Osteocyte (in vitro differentiated cells): ENCODE measurements at regions not wholly inside any gene's neighbourhood (a gene's known extent, or its start where the extent isn't known, plus 50 kb on each side); places are given as distances from the start of the nearest gene placed in this dataset.

ENCODE experiments used
- DNase-seq: peaks from one replicate; pipeline ENCODE4 v3.0.0; 2021; ENCODE audit warnings: mixed read lengths; ENCODE audit not compliant: unreplicated experiment; ENCODE audit errors: extremely low spot score
- H3K27ac Mint-ChIP-seq: one replicate; pipeline ENCODE4 v1.8.0; 2021; ENCODE audit warnings: mild to moderate bottlenecking, mixed read lengths; ENCODE audit not compliant: unreplicated experiment
- H3K27me3 Mint-ChIP-seq: one replicate; pipeline ENCODE4 v1.8.0; 2021; ENCODE audit warnings: mixed read lengths; ENCODE audit not compliant: unreplicated experiment
- H3K36me3 Mint-ChIP-seq: one replicate; pipeline ENCODE4 v1.8.0; 2021; ENCODE audit warnings: mixed read lengths; ENCODE audit not compliant: unreplicated experiment
- H3K4me1 Mint-ChIP-seq: one replicate; pipeline ENCODE4 v1.8.0; 2021; ENCODE audit warnings: mixed read lengths; ENCODE audit not compliant: unreplicated experiment
- H3K4me3 Mint-ChIP-seq: one replicate; pipeline ENCODE4 v1.8.0; 2021; ENCODE audit warnings: mild to moderate bottlenecking, moderate library complexity, mixed read lengths; ENCODE audit not compliant: unreplicated experiment
- H3K9me3 Mint-ChIP-seq: one replicate; pipeline ENCODE4 v1.8.0; 2021; ENCODE audit warnings: mixed read lengths; ENCODE audit not compliant: unreplicated experiment
- TF ChIP-seq, protein P1 (sequence below): fragments of 200-600 bp; sonication (generic); IDR thresholded peaks from 2 replicates; pipeline ENCODE4 v1.5.0; 2021; ENCODE audit warnings: antibody characterized with exemption, mild to moderate bottlenecking, moderate library complexity

DNA sequence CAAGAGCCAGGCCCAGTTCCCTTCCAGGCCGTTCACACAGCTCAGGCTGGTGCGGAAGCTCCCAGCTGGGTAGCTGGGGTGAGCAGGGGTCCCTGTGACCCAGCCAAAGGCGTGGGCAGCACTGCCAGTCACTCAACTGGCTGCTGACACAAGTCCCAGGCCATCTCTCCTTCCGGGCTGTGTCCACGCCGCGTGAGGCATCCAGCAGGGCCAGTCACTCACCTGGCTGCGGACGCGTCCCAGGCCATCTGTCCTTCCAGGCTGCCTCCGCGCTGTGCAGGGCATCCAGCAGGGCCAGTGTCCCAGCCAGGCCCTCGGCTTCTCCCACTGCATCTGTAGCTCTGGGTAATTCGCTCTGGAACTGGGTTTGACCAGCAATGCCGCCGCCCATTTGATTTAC lies 184.2 kb downstream of the BRD1 start:
- Mint-ChIP-seq H3K9me3 (no peaks in the 10 kb centered on the region), H3K27me3 (no peaks in the 10 kb centered on the region), H3K4me1 (no peaks in the 10 kb centered on the region)

DNA sequence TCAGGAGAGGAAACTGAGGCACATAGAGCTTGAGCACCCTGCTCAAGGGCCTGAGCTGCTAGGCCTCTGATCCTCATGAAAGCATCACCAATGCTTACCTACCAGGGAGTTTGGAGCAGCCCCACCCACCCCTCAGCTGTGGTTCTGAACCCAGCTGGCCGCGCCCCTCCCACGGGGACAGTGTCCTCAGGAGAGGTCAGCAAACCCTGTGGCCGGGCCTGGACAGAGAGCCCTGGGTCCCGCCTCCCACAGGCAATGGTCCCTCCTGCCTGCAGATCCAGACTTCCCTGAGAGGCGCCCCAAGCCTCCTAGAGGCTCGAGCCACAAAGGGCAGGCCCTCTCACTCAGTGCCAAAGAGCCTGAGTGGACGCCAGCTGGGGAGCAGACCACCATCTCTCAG lies 184.9 kb downstream of the BRD1 start:
- Mint-ChIP-seq H3K36me3 (no peaks in the 10 kb centered on the region), H3K27ac (no peak overlapping the region), H3K27me3 (no peaks in the 10 kb centered on the region), H3K4me1 (no peaks in the 10 kb centered on the region), H3K9me3 (no peaks in the 10 kb centered on the region), H3K4me3 (no peak overlapping the region)
- TF ChIP-seq, protein P1, sequence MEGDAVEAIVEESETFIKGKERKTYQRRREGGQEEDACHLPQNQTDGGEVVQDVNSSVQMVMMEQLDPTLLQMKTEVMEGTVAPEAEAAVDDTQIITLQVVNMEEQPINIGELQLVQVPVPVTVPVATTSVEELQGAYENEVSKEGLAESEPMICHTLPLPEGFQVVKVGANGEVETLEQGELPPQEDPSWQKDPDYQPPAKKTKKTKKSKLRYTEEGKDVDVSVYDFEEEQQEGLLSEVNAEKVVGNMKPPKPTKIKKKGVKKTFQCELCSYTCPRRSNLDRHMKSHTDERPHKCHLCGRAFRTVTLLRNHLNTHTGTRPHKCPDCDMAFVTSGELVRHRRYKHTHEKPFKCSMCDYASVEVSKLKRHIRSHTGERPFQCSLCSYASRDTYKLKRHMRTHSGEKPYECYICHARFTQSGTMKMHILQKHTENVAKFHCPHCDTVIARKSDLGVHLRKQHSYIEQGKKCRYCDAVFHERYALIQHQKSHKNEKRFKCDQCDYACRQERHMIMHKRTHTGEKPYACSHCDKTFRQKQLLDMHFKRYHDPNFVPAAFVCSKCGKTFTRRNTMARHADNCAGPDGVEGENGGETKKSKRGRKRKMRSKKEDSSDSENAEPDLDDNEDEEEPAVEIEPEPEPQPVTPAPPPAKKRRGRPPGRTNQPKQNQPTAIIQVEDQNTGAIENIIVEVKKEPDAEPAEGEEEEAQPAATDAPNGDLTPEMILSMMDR = no peak
- no peak for DNase-seq

More for the DNA sequence above, 184.2 kb downstream of the BRD1 start:
- Mint-ChIP-seq H3K36me3 (no peaks in the 10 kb centered on the region), H3K4me3 (no peak overlapping the region), H3K27ac (no peak overlapping the region)
- DNase-seq = no peak
- TF ChIP-seq, protein P1 = no peak

DNA sequence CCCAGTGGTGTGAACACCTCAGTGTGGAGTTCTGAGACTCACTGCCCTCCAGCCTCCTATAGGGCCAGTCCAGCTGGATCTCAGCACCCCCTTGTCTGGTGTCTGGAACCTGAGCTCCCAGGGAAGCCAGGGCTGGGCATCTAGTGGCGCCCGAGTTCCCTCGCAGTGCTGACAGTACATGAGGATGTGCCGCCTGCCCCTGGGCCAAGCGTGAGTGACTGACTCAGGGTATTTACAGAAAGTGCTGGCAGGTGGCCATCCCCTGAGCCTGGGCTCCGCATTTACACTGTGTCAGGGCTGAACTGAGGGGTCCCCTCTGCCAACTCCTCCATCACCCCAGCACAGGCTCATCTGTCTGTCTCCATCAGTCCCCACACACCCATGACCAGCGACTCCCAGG lies 185.3 kb downstream of the BRD1 start:
- TF ChIP-seq, protein P1 = no peak
- no peaks in the 10 kb centered on the region for H3K27me3 Mint-ChIP-seq
- H3K36me3 Mint-ChIP-seq = no peaks in the 10 kb centered on the region
- DNase-seq = no peak
- no peak overlapping the region for H3K4me3 Mint-ChIP-seq
- no peaks in the 10 kb centered on the region for H3K4me1 Mint-ChIP-seq
- no peaks in the 10 kb centered on the region for H3K9me3 Mint-ChIP-seq
- no peak overlapping the region for H3K27ac Mint-ChIP-seq

DNA sequence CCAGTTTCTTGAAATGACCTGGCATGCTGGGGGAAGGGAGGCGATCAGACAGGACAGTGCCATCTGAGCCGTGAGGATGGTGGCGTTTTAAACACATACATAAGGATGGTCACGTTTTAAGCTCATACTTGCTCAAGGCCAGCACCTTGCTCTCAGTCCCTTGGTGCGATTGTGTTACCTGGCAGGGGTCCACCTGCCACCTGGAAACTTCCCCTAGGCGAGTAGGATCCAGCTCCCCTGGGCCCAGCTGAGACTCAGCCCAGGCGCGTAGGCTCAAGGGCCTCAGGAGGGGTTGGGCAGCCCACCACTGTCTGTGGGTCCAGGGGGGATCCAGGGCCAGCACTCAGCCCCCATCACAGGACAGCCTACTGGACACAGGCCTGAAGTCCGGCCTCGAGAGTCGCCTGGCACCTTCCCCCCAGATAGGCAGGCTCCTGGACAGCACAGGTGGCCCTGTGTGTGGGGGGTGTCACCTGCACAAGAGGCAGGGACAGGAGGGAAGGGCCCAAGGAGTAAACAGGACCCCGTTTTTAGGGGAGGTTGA lies 185.8 kb downstream of the BRD1 start:
- H3K9me3 Mint-ChIP-seq = no peaks in the 10 kb centered on the region
- H3K4me3 Mint-ChIP-seq = no peak overlapping the region
- TF ChIP-seq, protein P1 = no peak
- no peak for DNase-seq
- H3K27me3 Mint-ChIP-seq = no peaks in the 10 kb centered on the region
- no peak overlapping the region for H3K27ac Mint-ChIP-seq
- no peaks in the 10 kb centered on the region for H3K36me3 Mint-ChIP-seq
- H3K4me1 Mint-ChIP-seq = no peaks in the 10 kb centered on the region

DNA sequence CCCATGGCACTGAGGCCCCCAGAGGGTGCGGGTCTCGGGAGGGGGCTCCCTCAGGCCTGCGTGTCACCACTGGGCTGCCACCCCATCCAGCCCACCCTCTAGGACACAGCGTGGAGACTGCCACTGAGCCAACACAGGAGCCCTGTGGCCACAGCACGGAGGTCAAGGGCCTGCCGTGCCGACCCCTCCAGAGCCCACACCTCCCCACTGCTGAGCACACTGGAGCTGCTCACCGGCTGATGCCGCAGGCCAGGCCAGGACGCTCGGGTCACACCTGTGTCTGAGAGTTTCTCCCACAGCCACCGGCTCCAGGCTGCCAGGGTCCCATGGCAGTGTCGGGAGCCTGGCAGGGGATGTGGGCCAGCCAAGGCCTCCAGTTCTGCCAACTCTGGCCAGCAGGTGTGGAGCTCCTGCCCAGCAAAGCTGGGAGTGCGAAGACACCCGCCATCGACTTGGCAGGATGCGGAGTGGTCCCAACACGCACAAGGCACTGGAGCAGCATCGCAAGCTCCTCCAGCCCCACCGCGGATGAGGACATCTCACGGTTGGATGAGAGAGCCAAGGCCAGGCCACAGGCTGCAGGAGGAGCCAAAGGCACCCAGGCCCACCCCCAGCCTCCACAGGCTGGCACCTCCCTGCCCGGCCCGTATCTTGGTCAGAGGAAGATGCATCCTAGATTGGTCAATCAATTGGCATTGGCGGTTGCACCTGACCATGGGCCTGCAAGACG lies 187.1 kb downstream of the BRD1 start:
- Mint-ChIP-seq H3K4me3 (no peak overlapping the region), H3K27me3 (no peaks in the 10 kb centered on the region)

More for the DNA sequence above, 187.1 kb downstream of the BRD1 start:
- no peaks in the 10 kb centered on the region for H3K36me3 Mint-ChIP-seq
- no peaks in the 10 kb centered on the region for H3K9me3 Mint-ChIP-seq
- no peak for DNase-seq
- H3K27ac Mint-ChIP-seq = no peak overlapping the region
- TF ChIP-seq, protein P1 = no peak
- H3K4me1 Mint-ChIP-seq = no peaks in the 10 kb centered on the region
